GM12891 (cell line): ENCODE measurements at regions not wholly inside any gene's neighbourhood (a gene's known extent, or its start where the extent isn't known, plus 50 kb on each side); places are given as distances from the start of the nearest gene placed in this dataset.

ENCODE experiments used
- DNase-seq: peaks from one replicate; pipeline ENCODE4 v3.0.0; 2011; ENCODE audit warnings: low spot score; ENCODE audit not compliant: insufficient read length
- FAIRE-seq: peaks from 2 replicates; lab custom pipeline; 2011; peaks lifted over from hg19 to GRCh38; lab: Jason Lieb, UNC
- PAX5 ChIP-seq: IDR thresholded peaks from 2 replicates; pipeline ENCODE4 v1.6.1; 2011; ENCODE audit warnings: low read length, moderate library complexity, mild to moderate bottlenecking; ENCODE audit not compliant: insufficient read depth, severe bottlenecking
- POLR2A ChIP-seq: IDR thresholded peaks from 2 replicates; pipeline ENCODE4 v1.6.1; 2011; ENCODE audit warnings: low read depth, low read length, control low read depth
- POLR2AphosphoS5 ChIP-seq: IDR thresholded peaks from 2 replicates; pipeline ENCODE4 v1.6.1; 2011; ENCODE audit warnings: low read depth, low read length, control low read depth
- POU2F2 ChIP-seq: IDR thresholded peaks from 2 replicates; pipeline ENCODE4 v1.6.1; 2011; ENCODE audit warnings: low read depth, mild to moderate bottlenecking, control low read depth, low read length, moderate library complexity
- SPI1 ChIP-seq: IDR thresholded peaks from 2 replicates; pipeline ENCODE4 v1.6.1; 2011; ENCODE audit warnings: low read depth, low read length, control low read depth
- TAF1 ChIP-seq: IDR thresholded peaks from 2 replicates; pipeline ENCODE4 v1.6.1; 2011; ENCODE audit warnings: low read depth, low read length, control low read depth

- DNase-seq (no peak), FAIRE-seq (no peak)
- no peak for TF ChIP-seq POLR2A
- TF ChIP-seq TAF1: no peak
- no peak for TF ChIP-seq POU2F2
- no peak for TF ChIP-seq SPI1
These were observed 435.6 kb downstream of the DYNC2H1 start for GRCh38 chr11:103544874-103545273.

DNA sequence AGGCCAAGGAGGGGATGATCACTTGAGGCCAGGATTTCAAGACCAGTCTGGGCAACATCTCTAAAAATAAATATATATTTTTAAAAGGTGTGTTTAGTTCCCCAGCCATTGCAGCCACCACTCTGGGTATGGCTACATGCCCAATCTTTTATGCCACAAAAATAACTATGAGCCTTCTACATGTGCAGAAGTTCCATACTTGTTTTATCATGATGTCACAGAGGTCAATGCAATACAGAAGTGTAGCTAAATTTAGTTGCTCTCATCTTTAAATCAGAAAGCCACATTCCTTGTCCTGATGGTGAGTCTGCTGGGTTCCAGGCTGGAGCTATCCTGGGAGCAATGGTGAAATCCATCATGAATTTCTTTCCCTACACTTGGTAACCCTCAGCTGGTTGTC is 436.3 kb downstream of the DYNC2H1 start:
- TF ChIP-seq POU2F2: no peak
- TF ChIP-seq TAF1: no peak
- TF ChIP-seq POLR2A: no peak
- DNase-seq (no peak), FAIRE-seq (no peak)

- DNase-seq: no peak
- TF ChIP-seq PAX5 (no peak), SPI1 (no peak), POLR2AphosphoS5 (no peak), POU2F2 (no peak), POLR2A (no peak), TAF1 (no peak)
- no peak for FAIRE-seq
These were observed 437.0 kb downstream of the DYNC2H1 start for GRCh38 chr11:103546236-103546635.

DNA sequence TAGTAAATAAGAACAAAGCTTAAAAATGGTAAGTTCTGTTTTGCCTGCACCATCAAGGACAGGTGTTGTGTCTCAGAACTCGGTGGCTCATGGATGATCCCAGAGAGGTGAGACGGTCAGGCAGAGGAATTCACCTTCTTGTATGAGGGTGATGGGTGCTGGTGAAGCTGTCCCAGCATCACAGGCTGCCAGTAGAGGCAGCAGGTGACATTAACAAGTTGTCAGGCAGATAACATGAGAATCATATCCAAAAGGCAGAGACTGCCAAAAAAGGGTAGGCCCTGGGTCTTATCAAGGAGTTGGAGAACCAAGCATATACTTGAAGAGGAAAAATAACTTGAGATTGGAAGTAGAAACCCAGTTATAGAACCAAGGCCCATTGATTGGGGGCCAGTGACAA is 437.8 kb downstream of the DYNC2H1 start:
- TF ChIP-seq PAX5 (no peak), POLR2A (no peak), SPI1 (no peak), POU2F2 (no peak), POLR2AphosphoS5 (no peak), TAF1 (no peak)
- no peak for DNase-seq
- FAIRE-seq: no peak

- TF ChIP-seq SPI1 (no peak), POU2F2 (no peak), POLR2A (no peak), POLR2AphosphoS5 (no peak), PAX5 (no peak), TAF1 (no peak)
- DNase-seq: no peak
- FAIRE-seq: peak; percentile 59
These were observed 438.5 kb downstream of the DYNC2H1 start for GRCh38 chr11:103547691-103548090.

DNA sequence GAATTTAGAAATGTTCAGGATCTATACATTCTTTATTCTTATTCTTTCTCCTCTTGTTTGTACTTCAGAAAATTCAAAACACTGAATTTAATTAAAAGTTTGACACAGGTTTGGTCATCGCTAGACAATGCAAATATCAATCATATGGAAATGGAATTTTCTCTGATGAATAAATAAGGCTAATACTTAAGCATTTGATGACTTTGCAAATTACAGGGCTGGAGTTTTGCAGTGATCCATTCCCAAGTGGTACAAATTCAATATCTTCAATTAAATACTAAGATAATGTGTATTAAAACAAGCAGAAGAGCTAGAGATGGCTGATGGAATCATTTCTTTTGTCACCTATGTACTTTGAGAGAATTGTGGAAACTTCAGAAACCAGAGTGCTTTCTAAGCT is 439.6 kb downstream of the DYNC2H1 start:
- DNase-seq (no peak), FAIRE-seq (no peak)
- TF ChIP-seq POLR2A (no peak), SPI1 (no peak), PAX5 (no peak), POU2F2 (no peak), POLR2AphosphoS5 (no peak), TAF1 (no peak)

- FAIRE-seq (no peak), DNase-seq (no peak)
- TF ChIP-seq POLR2A (no peak), SPI1 (no peak), TAF1 (no peak), POU2F2 (no peak), PAX5 (no peak), POLR2AphosphoS5 (no peak)
These were observed 441.6 kb downstream of the DYNC2H1 start for GRCh38 chr11:103550811-103551210.

DNA sequence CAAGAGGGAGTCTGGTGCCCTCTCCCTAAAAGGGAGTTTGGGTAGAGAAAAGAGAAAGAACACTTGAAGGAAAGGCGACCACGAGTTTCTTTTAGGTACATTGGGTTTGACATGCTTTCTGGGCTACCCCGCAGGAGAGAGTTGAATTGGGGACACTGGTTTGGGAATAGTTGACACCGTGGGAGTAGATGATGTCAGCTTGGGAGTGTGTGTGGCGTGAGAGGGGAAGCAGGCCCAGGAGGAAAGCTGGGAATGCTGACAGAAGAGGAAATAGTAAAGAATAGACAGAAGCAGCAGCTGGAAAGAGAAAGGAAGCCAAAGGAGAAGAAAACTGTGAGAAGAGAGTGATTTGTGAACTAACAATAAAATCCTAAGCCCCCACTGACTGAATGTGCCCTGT is 442.9 kb downstream of the DYNC2H1 start:
- TF ChIP-seq POLR2AphosphoS5: no peak
- DNase-seq: no peak
- FAIRE-seq: no peak

DNA sequence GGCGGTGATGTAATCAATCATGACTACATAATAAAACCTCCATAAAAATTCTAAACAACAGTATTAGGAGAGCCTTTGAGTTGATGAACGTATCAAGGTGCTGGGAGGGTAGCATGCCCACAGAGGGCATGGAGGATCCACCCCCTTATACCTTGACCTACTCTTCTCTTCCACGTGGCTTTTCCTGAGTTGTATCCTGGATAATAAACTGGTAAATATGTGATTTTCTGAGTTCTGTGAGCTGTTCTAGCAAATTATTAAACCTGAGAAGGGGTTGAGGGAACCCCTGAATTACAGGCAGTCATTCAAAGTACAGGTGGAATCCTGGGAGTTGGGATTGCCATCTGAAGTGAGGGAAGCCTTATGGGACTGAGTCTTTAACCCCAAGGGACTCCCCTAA is 446.9 kb downstream of the DYNC2H1 start:
- no peak for FAIRE-seq
- DNase-seq: no peak

GRCh38 chr11:103566116-103566515 is 456.9 kb downstream of the DYNC2H1 start:
- FAIRE-seq: no peak
- no peak for DNase-seq
- TF ChIP-seq POLR2AphosphoS5 (no peak), POU2F2 (no peak), PAX5 (no peak), POLR2A (no peak), TAF1 (no peak), SPI1 (no peak)

More for the DNA sequence above, 446.9 kb downstream of the DYNC2H1 start:
- TF ChIP-seq POLR2A: no peak
- no peak for TF ChIP-seq PAX5
- TF ChIP-seq POU2F2: no peak
- no peak for TF ChIP-seq TAF1
- TF ChIP-seq SPI1: no peak
- no peak for TF ChIP-seq POLR2AphosphoS5

DNA sequence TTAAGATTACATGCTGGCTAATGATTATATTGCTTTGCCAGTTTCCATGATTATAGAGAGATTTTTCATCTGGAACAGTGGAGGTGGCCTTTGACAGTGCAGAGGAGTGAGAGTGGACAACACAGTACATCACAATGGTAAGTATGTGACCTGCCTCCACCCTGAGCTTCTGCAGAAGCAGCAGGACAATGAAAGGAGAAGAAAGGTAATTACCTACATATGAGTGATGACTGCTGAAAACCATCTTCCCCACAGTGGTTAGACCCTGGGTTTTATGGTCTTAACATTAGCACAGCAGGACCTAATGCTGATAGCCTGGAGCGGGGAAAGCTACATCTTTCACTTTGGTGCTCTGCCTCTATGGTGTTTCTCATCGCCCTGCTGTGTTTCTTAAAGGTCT is 454.7 kb upstream of the DDI1 start:
- no peak for FAIRE-seq
- TF ChIP-seq SPI1: no peak
- TF ChIP-seq PAX5: no peak
- DNase-seq: no peak
